NB4 (cell line): ENCODE measurements at regions not wholly inside any gene's neighbourhood (a gene's known extent, or its start where the extent isn't known, plus 50 kb on each side); places are given as distances from the start of the nearest gene placed in this dataset.

Experiments used
- DNase-seq: peaks from one replicate; pipeline ENCODE4 v3.0.0; 2010; ENCODE audit warnings: low read depth
- H3K4me3 ChIP-seq: one replicate; pipeline ENCODE4 v1.5.1; 2011; ENCODE audit warnings: mild to moderate bottlenecking, low read depth, low read length, moderate library complexity
- MAX ChIP-seq: IDR thresholded peaks from 2 replicates; pipeline ENCODE4 v1.6.1; 2011; ENCODE audit warnings: low read depth, low read length
- MYC ChIP-seq: IDR thresholded peaks from 2 replicates; pipeline ENCODE4 v1.6.1; 2011; ENCODE audit warnings: low read depth, low read length
- POLR2A ChIP-seq: IDR thresholded peaks from 2 replicates; pipeline ENCODE4 v1.6.1; 2011; ENCODE audit warnings: mild to moderate bottlenecking; ENCODE audit not compliant: insufficient read length; ENCODE audit errors: extremely low read depth
- TF ChIP-seq, protein P1 (sequence below): IDR thresholded peaks from one replicate; pipeline ENCODE4 v1.5.1; 2012; ENCODE audit warnings: low read depth, low read length

DNA sequence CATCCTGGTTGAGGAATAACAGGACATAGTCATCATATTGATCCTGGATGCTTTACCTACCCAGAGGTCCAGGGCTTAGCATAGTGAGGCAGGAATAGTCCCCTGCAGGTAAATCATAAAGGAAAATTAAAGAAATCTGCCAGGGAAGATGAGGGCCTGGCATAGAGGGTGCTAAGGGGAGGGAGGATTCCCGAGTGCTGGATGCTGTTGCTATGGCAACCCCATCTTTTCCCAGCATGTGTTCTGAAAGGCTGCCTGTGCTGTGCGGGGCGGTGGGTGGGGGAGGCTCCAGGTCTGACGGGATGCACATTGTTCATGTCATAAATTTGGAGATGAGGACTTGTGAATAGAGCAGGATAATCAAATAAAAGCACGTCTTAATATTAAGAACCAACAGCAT is 212.6 kb upstream of the PCSK2 start:
- DNase-seq, result no peak
- TF ChIP-seq POLR2A, result no peak
- no peak for TF ChIP-seq MAX
- TF ChIP-seq MYC, result no peak
- TF ChIP-seq, protein P1, sequence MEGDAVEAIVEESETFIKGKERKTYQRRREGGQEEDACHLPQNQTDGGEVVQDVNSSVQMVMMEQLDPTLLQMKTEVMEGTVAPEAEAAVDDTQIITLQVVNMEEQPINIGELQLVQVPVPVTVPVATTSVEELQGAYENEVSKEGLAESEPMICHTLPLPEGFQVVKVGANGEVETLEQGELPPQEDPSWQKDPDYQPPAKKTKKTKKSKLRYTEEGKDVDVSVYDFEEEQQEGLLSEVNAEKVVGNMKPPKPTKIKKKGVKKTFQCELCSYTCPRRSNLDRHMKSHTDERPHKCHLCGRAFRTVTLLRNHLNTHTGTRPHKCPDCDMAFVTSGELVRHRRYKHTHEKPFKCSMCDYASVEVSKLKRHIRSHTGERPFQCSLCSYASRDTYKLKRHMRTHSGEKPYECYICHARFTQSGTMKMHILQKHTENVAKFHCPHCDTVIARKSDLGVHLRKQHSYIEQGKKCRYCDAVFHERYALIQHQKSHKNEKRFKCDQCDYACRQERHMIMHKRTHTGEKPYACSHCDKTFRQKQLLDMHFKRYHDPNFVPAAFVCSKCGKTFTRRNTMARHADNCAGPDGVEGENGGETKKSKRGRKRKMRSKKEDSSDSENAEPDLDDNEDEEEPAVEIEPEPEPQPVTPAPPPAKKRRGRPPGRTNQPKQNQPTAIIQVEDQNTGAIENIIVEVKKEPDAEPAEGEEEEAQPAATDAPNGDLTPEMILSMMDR, result no peak
- H3K4me3 ChIP-seq, result no peak overlapping the region

GRCh38 chr20:17014756-17015366 is 212.0 kb upstream of the PCSK2 start:
- no peak overlapping the region for H3K4me3 ChIP-seq
- TF ChIP-seq, protein P1, result no peak
- TF ChIP-seq MAX (no peak), POLR2A (no peak), MYC (no peak)
- DNase-seq, result no peak

GRCh38 chr20:17017232-17017631 is 209.6 kb upstream of the PCSK2 start:
- DNase-seq, result no peak
- H3K4me3 ChIP-seq, result no peak overlapping the region
- TF ChIP-seq, protein P1, result no peak
- TF ChIP-seq MYC (no peak), MAX (no peak), POLR2A (no peak)

- no peak overlapping the region for H3K4me3 ChIP-seq
- DNase-seq, result no peak
- TF ChIP-seq, protein P1, result no peak
- TF ChIP-seq POLR2A (no peak), MYC (no peak), MAX (no peak)
These were observed 205.4 kb upstream of the PCSK2 start for GRCh38 chr20:17021481-17021880.

- TF ChIP-seq, protein P1, result no peak
- no peak for TF ChIP-seq MAX
- TF ChIP-seq POLR2A, result no peak
- H3K4me3 ChIP-seq, result no peak overlapping the region
- no peak for DNase-seq
These were observed 203.8 kb upstream of the PCSK2 start for GRCh38 chr20:17023036-17023435.
